ENCODE measurements at regions not wholly inside any gene's neighbourhood (a gene's known extent, or its start where the extent isn't known, plus 50 kb on each side); places are given as distances from the start of the nearest gene placed in this dataset.

DNA sequence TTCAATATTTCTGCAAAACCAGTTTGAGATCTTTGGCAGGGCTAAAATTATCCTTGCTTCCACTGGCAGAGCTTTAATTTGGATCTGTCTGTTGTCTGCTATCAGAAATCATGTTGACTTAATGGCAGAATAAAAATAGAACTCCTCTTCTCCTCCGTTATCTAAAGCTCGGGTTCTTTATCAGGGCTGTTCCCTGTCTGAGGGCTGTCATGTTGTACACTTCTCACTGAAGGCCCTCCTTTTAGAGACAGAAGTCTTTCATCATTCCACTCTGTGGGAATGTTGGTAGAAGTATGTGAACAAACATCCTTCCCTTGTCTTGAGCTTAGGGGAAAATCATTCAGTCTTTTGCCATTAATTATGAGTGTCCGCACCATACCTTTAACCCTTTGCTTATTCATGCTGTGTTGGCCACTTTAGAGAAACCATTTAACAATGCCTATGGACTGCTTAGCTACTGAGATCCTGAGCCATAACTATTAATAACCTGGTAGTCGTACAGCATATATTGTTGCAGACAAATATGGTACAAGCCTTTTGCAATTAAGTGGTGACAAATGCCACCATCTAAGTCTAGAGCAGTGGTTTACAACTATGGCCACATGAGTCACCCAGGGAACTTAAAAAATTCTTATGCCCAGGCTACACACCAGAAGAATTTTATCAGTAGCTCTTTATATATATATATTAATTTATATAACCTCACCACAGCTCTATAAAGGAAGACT is 226.0 kb upstream of the TPM1 start:
- no peak overlapping the region for H3K27ac ChIP-seq
- no peak overlapping the region for H3K4me3 ChIP-seq
- H3K9me3 ChIP-seq, result no peaks in the 10 kb centered on the region
- intact Hi-C loops (cut with DNase I; ENCODE audit: low total_unique reads), result no loop called here
- no peaks in the 10 kb centered on the region for H3K36me3 ChIP-seq
- no peaks in the 10 kb centered on the region for H3K4me1 ChIP-seq
- no peaks in the 10 kb centered on the region for H3K27me3 ChIP-seq (replicated peaks in 1 of 7)
- TF ChIP-seq POLR2A (IDR thresholded peaks at IDR 0.05) (no peak), POLR2AphosphoS5 (IDR thresholded peaks at IDR 0.05) (no peak)
- TF ChIP-seq, protein P1, sequence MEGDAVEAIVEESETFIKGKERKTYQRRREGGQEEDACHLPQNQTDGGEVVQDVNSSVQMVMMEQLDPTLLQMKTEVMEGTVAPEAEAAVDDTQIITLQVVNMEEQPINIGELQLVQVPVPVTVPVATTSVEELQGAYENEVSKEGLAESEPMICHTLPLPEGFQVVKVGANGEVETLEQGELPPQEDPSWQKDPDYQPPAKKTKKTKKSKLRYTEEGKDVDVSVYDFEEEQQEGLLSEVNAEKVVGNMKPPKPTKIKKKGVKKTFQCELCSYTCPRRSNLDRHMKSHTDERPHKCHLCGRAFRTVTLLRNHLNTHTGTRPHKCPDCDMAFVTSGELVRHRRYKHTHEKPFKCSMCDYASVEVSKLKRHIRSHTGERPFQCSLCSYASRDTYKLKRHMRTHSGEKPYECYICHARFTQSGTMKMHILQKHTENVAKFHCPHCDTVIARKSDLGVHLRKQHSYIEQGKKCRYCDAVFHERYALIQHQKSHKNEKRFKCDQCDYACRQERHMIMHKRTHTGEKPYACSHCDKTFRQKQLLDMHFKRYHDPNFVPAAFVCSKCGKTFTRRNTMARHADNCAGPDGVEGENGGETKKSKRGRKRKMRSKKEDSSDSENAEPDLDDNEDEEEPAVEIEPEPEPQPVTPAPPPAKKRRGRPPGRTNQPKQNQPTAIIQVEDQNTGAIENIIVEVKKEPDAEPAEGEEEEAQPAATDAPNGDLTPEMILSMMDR (IDR thresholded peaks at IDR 0.05 in 8 of 11, conservative IDR thresholded peaks at IDR 0.05 in 3 of 11), result no peak
- DNase-seq, result no peak
- 72 to 90% (median 82%) methylated on average over 4 of the region's 4 CpGs for WGBS, 5 donors

DNA sequence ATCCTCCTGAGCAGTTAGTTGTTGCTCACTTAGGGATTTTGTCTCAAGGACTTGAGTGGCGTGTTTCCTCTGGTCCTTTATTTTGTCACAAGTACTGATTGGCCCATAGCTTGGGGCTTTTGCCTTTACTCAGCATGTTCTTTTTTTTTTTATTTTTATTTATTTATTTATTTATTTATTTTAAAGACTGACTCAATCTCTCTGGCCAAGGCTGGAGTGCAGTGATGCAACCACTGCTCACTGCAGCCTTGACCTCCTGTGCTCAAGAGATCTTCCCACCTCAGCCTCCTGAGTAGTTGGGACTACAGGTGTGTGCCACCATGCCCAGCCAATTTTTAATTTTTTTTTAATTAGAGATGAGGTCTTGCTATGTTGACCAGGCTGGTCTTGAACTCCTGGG is 223.9 kb upstream of the TPM1 start:
- intact Hi-C loops (cut with DNase I; ENCODE audit: low total_unique reads), result no loop called here
- no peak for DNase-seq
- WGBS, 5 donors, result 80 to 100% (median 94%) methylated on average over 1 of the region's 1 CpG
- Histone ChIP-seq H3K36me3 (no peaks in the 10 kb centered on the region), H3K27me3 (replicated peaks in 1 of 7) (no peaks in the 10 kb centered on the region), H3K4me3 (no peak overlapping the region), H3K9me3 (no peaks in the 10 kb centered on the region), H3K27ac (no peak overlapping the region), H3K4me1 (no peaks in the 10 kb centered on the region)
- TF ChIP-seq POLR2A (IDR thresholded peaks at IDR 0.05), result no peak
- TF ChIP-seq, protein P1 (IDR thresholded peaks at IDR 0.05 in 8 of 11, conservative IDR thresholded peaks at IDR 0.05 in 3 of 11), result no peak
- no peak for TF ChIP-seq POLR2AphosphoS5 (IDR thresholded peaks at IDR 0.05)

DNA sequence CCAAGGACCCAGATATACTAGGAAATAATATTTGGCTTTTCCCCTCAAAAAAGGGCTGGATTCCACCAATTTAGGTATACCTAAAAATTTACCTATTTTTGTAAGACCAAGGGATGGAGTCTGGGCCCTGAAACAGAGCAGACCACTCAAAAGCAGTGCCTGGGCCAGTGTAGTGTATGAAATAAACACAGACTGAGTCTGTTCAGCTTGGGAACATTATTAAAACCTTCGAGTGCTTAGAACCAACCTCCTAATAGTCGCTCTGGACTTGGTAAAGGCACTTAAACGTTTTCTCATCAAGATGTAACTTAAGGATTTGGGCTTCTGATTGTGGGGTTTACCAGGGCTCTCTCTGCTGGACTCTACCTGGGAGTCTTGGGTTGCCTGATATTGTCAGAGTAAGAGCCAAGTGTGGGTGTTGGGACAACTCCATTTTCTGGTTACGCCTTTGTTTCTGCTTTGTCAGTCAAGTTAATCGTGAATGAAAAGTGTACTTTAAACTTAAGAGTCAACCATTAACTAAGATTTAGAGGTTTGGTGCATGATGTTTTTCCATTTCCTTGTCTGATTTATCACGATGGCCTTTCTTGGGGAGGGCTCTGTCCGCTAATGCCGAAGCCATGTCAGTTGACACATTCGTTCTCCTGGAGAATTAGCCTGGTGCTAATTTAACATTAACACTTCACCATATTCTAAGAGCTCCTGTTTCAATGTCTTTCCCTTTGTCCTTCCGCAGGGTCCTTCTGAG is 221.0 kb upstream of the TPM1 start:
- no peak overlapping the region for H3K4me3 ChIP-seq
- H3K36me3 ChIP-seq, result no peaks in the 10 kb centered on the region
- TF ChIP-seq POLR2AphosphoS5 (IDR thresholded peaks at IDR 0.05) (no peak), POLR2A (IDR thresholded peaks at IDR 0.05) (no peak)
- TF ChIP-seq, protein P1 (IDR thresholded peaks at IDR 0.05 in 8 of 11, conservative IDR thresholded peaks at IDR 0.05 in 3 of 11), result no peak
- WGBS, 5 donors, result 91 to 95% (median 92%) methylated on average over 10 of the region's 10 CpGs
- no peaks in the 10 kb centered on the region for H3K9me3 ChIP-seq
- intact Hi-C loops (cut with DNase I; ENCODE audit: low total_unique reads), result no loop called here
- H3K27me3 ChIP-seq (replicated peaks in 1 of 7), result no peaks in the 10 kb centered on the region
- no peak overlapping the region for H3K27ac ChIP-seq
- DNase-seq, result no peak
- H3K4me1 ChIP-seq, result no peaks in the 10 kb centered on the region

DNA sequence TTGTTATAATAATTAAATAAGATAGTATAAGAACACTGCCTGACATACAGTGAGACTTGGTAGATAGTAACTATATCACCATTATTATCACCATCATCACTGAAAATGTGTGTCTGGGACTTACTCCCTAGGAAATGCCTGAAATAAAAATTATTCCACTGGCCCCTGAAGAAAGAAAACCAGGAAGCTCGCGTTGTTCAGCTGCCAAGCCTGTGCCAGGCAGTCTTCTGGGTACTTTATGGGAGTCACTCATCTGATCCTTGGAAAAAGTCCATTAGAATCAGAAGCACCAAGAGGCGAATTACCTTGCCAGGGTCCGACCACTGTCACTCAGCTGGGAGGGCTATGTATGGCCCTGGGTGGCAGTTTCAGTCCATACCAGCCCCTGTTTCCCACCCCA is 220.3 kb upstream of the TPM1 start:
- no peak overlapping the region for H3K27ac ChIP-seq
- TF ChIP-seq POLR2AphosphoS5 (IDR thresholded peaks at IDR 0.05) (no peak), POLR2A (IDR thresholded peaks at IDR 0.05) (no peak)
- TF ChIP-seq, protein P1 (IDR thresholded peaks at IDR 0.05 in 8 of 11, conservative IDR thresholded peaks at IDR 0.05 in 3 of 11), result no peak
- WGBS, 5 donors, result 79 to 98% (median 81%) methylated on average over 4 of the region's 4 CpGs
- H3K4me1 ChIP-seq, result no peaks in the 10 kb centered on the region
- H3K27me3 ChIP-seq (replicated peaks in 1 of 7), result no peaks in the 10 kb centered on the region
- H3K4me3 ChIP-seq, result no peak overlapping the region
- intact Hi-C loops (cut with DNase I; ENCODE audit: low total_unique reads), result no loop called here
- DNase-seq, result no peak
- H3K9me3 ChIP-seq, result no peaks in the 10 kb centered on the region
- no peaks in the 10 kb centered on the region for H3K36me3 ChIP-seq
